Activated B cell treated with CpG ODN at 0.5 μM for 24 hours (primary cell): ENCODE measurements at regions not wholly inside any gene's neighbourhood (a gene's known extent, or its start where the extent isn't known, plus 50 kb on each side); places are given as distances from the start of the nearest gene placed in this dataset.

Experiments used
- ATAC-seq: fragments of 200-7000 bp; cut with Tn5 transposase; one replicate; pipeline ENCODE4 v1.10.0; 2021; ENCODE audit warnings: low read depth, mild to moderate bottlenecking, moderate library complexity
- CTCF ChIA-PET: fragments of 350-600 bp; sonication (Branson Sonifier 250); formaldehyde crosslinking; loops from one replicate; lab custom pipeline; 2021; ENCODE audit warnings: antibody characterized with exemption; lab: Charles Lee
- POLR2A ChIA-PET: fragments of 350-600 bp; sonication (Branson Sonifier 250); formaldehyde crosslinking; loops from one replicate; lab custom pipeline; 2021; ENCODE audit warnings: antibody characterized with exemption; lab: Charles Lee
- DNase-seq: peaks from one replicate; pipeline ENCODE4 v3.0.0; 2022
- H3K27ac Mint-ChIP-seq: one replicate; pipeline ENCODE4 v1.8.0; 2020; ENCODE audit warnings: mixed read lengths
- H3K27me3 Mint-ChIP-seq: one replicate; pipeline ENCODE4 v1.8.0; 2021; ENCODE audit warnings: mixed read lengths
- H3K36me3 Mint-ChIP-seq: one replicate; pipeline ENCODE4 v1.8.0; 2021; ENCODE audit warnings: low read depth, mixed read lengths
- H3K4me1 Mint-ChIP-seq: one replicate; pipeline ENCODE4 v1.8.0; 2021; ENCODE audit warnings: mixed read lengths
- H3K4me3 Mint-ChIP-seq: one replicate; pipeline ENCODE4 v1.8.0; 2020; ENCODE audit warnings: mild to moderate bottlenecking, mixed read lengths
- H3K9me3 Mint-ChIP-seq: one replicate; pipeline ENCODE4 v1.8.0; 2020; ENCODE audit warnings: mixed read lengths
- CTCF ChIP-seq: fragments of 200-600 bp; IDR thresholded peaks from one replicate; pipeline ENCODE4 v1.8.0; 2022; ENCODE audit warnings: antibody characterized with exemption, mild to moderate bottlenecking
- intact Hi-C: fragments of 100-400 bp; cut with micrococcal nuclease; formaldehyde crosslinking; loops from one replicate; pipeline ENCODE4 v1.15.1; 2024

GRCh38 chr6:74273541-74273940 lies 577.5 kb downstream of the CD109 start:
- TF ChIP-seq CTCF: no peak
- ChIA-PET CTCF (no interaction called here), POLR2A (no interaction called here)
- Mint-ChIP-seq H3K4me3 (no peak overlapping the region), H3K27ac (no peak overlapping the region), H3K4me1 (no peaks in the 10 kb centered on the region), H3K9me3 (peaks cover 4% of the 10 kb centered on the region), H3K36me3 (no peaks in the 10 kb centered on the region), H3K27me3 (no peaks in the 10 kb centered on the region)
- DNase-seq (no peak), ATAC-seq (no peak)
- intact Hi-C loops: no loop called here

- peaks cover 4% of the 10 kb centered on the region for H3K9me3 Mint-ChIP-seq
- ATAC-seq (no peak), DNase-seq (no peak)
- ChIA-PET CTCF (no interaction called here), POLR2A (no interaction called here)
- intact Hi-C loops: no loop called here
- H3K4me1 Mint-ChIP-seq: no peaks in the 10 kb centered on the region
- TF ChIP-seq CTCF: no peak
- H3K36me3 Mint-ChIP-seq: no peaks in the 10 kb centered on the region
- H3K27me3 Mint-ChIP-seq: no peaks in the 10 kb centered on the region
- H3K4me3 Mint-ChIP-seq: no peak overlapping the region
- no peak overlapping the region for H3K27ac Mint-ChIP-seq
Observed at GRCh38 chr6:74269600-74269858, 573.5 kb downstream of the CD109 start.

- ATAC-seq: no peak
- no peaks in the 10 kb centered on the region for H3K27me3 Mint-ChIP-seq
- CTCF ChIA-PET: no interaction called here
- H3K9me3 Mint-ChIP-seq: peaks cover 6% of the 10 kb centered on the region
- intact Hi-C loops: no loop called here
- H3K27ac Mint-ChIP-seq: no peak overlapping the region
- no peaks in the 10 kb centered on the region for H3K4me1 Mint-ChIP-seq
- DNase-seq: no peak
- H3K4me3 Mint-ChIP-seq: no peak overlapping the region
- TF ChIP-seq CTCF: no peak
- H3K36me3 Mint-ChIP-seq: no peaks in the 10 kb centered on the region
- POLR2A ChIA-PET: no interaction called here
Observed at GRCh38 chr6:74268815-74269599, 573.0 kb downstream of the CD109 start.

- Mint-ChIP-seq H3K36me3 (no peaks in the 10 kb centered on the region), H3K27me3 (no peaks in the 10 kb centered on the region), H3K4me1 (no peaks in the 10 kb centered on the region), H3K27ac (no peak overlapping the region), H3K9me3 (peaks cover 2% of the 10 kb centered on the region), H3K4me3 (no peak overlapping the region)
- intact Hi-C loops: no loop called here
- CTCF ChIA-PET: no interaction called here
- no peak for TF ChIP-seq CTCF
- POLR2A ChIA-PET: no interaction called here
- no peak for DNase-seq
- ATAC-seq: no peak
Observed at GRCh38 chr6:74259981-74260380, 564.0 kb downstream of the CD109 start.

GRCh38 chr6:74256781-74257180 lies 560.8 kb downstream of the CD109 start:
- Mint-ChIP-seq H3K27ac (no peak overlapping the region), H3K27me3 (no peaks in the 10 kb centered on the region), H3K4me1 (no peaks in the 10 kb centered on the region), H3K9me3 (no peaks in the 10 kb centered on the region), H3K36me3 (no peaks in the 10 kb centered on the region), H3K4me3 (no peak overlapping the region)
- no peak for DNase-seq
- TF ChIP-seq CTCF: no peak
- ChIA-PET CTCF (no interaction called here), POLR2A (no interaction called here)
- intact Hi-C loops: no loop called here
- no peak for ATAC-seq
